GM23248 (cell line): ENCODE measurements at regions not wholly inside any gene's neighbourhood (a gene's known extent, or its start where the extent isn't known, plus 50 kb on each side); places are given as distances from the start of the nearest gene placed in this dataset.

Experiments
- EZH2 ChIP-seq: fragments of 200-600 bp; sonication (generic); IDR thresholded peaks from 2 replicates; pipeline ENCODE4 v1.6.1; 2018; ENCODE audit warnings: antibody characterized with exemption, mild to moderate bottlenecking; ENCODE audit not compliant: insufficient read depth, poor library complexity, severe bottlenecking
- EZH2phosphoT487 ChIP-seq: fragments of 200-600 bp; sonication (generic); IDR thresholded peaks from 2 replicates; pipeline ENCODE4 v1.6.1; 2018; ENCODE audit warnings: antibody characterized with exemption, moderate library complexity, mild to moderate bottlenecking, low read depth; ENCODE audit not compliant: insufficient read depth

GRCh38 chr4:24211856-24212255 lies 322.0 kb upstream of the PPARGC1A start:
- TF ChIP-seq EZH2: no peak
- no peak for TF ChIP-seq EZH2phosphoT487
